ENCODE measurements at regions not wholly inside any gene's neighbourhood (a gene's known extent, or its start where the extent isn't known, plus 50 kb on each side); places are given as distances from the start of the nearest gene placed in this dataset.

GRCh38 chr13:74651121-74651520, 516.9 kb upstream of the KLF12 start (continued):
- TF ChIP-seq PRDM15 (CRISPR knock-in tag; IDR thresholded peaks at IDR 0.05) (no peak), GTF2I (CRISPR knock-in tag; conservative IDR thresholded peaks at IDR 0.05) (no peak), TCF7 (CRISPR knock-in tag; IDR thresholded peaks at IDR 0.05; ENCODE audit: low read depth) (no peak)

- TF ChIP-seq ATF3 (CRISPR knock-in tag; conservative IDR thresholded peaks at IDR 0.05) (no peak), USF2 (CRISPR knock-in tag; IDR thresholded peaks at IDR 0.05) (no peak), USF1 (CRISPR knock-in tag; IDR thresholded peaks at IDR 0.05) (no peak), E2F1 (CRISPR knock-in tag; IDR thresholded peaks at IDR 0.05) (no peak), PRRX2 (CRISPR knock-in tag; IDR thresholded peaks at IDR 0.05) (no peak), ATF6 (CRISPR knock-in tag; IDR thresholded peaks at IDR 0.05) (no peak), TEAD1 (CRISPR knock-in tag; IDR thresholded peaks at IDR 0.05) (no peak), CREB1 (CRISPR knock-in tag; IDR thresholded peaks at IDR 0.05) (no peak), HMGA2 (CRISPR knock-in tag; IDR thresholded peaks at IDR 0.05) (no peak), ESRRA (CRISPR knock-in tag; IDR thresholded peaks at IDR 0.05; ENCODE audit: borderline replicate concordance) (no peak), TCF7 (CRISPR knock-in tag; IDR thresholded peaks at IDR 0.05; ENCODE audit: low read depth) (no peak), PREB (CRISPR knock-in tag; IDR thresholded peaks at IDR 0.05; ENCODE audit: borderline replicate concordance) (no peak), CDX4 (CRISPR knock-in tag; IDR thresholded peaks at IDR 0.05; ENCODE audit: borderline replicate concordance) (no peak), ELF4 (CRISPR knock-in tag; IDR thresholded peaks at IDR 0.05; ENCODE audit: low read depth) (no peak), SMAD4 (CRISPR knock-in tag; IDR thresholded peaks at IDR 0.05) (no peak), AR (CRISPR knock-in tag; IDR thresholded peaks at IDR 0.05) (no peak)
- POLR2A ChIA-PET, result no interaction called here
- CTCF ChIA-PET, result no interaction called here
- Mint-ChIP-seq H3K36me3 (no peaks in the 10 kb centered on the region), H3K4me3 (no peak overlapping the region), H3K27ac (no peak overlapping the region), H3K9me3 (no peaks in the 10 kb centered on the region), H3K27me3 (ENCODE audit: low read depth) (no peaks in the 10 kb centered on the region), H3K4me1 (no peaks in the 10 kb centered on the region)
- DNase-seq (ENCODE audit: low spot score) (no peak), ATAC-seq (no peak)
Observed at GRCh38 chr13:74647991-74648390, 513.8 kb upstream of the KLF12 start.

Data from WTC11 (cell line).